ENCODE measurements at regions not wholly inside any gene's neighbourhood (a gene's known extent, or its start where the extent isn't known, plus 50 kb on each side); places are given as distances from the start of the nearest gene placed in this dataset.
A peak's percentile ranks its signal among the peaks of the same experiment; 100 is the strongest.

DNA sequence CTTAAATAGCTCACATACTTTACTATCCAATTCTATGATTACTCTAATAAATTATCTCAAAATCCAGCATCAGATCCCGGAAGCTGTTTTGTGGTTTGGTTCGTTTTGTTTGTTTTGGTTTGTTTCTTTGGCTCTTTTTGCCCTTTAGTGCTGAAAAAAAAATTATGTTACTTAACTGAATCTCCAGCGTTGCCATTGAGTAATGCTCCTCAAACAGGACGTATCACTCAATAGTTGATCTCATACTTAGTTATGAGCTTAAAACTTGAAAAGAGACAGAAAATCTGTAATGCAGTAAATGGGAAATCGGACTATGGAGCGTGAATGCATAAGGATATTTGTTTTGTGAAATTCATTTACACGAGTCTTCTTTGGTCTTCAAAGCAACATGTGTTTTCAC is 533.8 kb upstream of the TMPRSS15 start:
- no peak for DNase-seq (ENCODE audit: low read depth)
- H3K4me3 ChIP-seq (ENCODE audit: low read depth, low read length), result no peak overlapping the region
- TF ChIP-seq POLR2A (IDR thresholded peaks at IDR 0.05; ENCODE audit: extremely low read depth, insufficient read length) (no peak), MYC (IDR thresholded peaks at IDR 0.05; ENCODE audit: low read depth, low read length) (no peak)
- TF ChIP-seq, protein P1, sequence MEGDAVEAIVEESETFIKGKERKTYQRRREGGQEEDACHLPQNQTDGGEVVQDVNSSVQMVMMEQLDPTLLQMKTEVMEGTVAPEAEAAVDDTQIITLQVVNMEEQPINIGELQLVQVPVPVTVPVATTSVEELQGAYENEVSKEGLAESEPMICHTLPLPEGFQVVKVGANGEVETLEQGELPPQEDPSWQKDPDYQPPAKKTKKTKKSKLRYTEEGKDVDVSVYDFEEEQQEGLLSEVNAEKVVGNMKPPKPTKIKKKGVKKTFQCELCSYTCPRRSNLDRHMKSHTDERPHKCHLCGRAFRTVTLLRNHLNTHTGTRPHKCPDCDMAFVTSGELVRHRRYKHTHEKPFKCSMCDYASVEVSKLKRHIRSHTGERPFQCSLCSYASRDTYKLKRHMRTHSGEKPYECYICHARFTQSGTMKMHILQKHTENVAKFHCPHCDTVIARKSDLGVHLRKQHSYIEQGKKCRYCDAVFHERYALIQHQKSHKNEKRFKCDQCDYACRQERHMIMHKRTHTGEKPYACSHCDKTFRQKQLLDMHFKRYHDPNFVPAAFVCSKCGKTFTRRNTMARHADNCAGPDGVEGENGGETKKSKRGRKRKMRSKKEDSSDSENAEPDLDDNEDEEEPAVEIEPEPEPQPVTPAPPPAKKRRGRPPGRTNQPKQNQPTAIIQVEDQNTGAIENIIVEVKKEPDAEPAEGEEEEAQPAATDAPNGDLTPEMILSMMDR (IDR thresholded peaks at IDR 0.05; ENCODE audit: low read depth, low read length), result no peak
- TF ChIP-seq, protein P2, sequence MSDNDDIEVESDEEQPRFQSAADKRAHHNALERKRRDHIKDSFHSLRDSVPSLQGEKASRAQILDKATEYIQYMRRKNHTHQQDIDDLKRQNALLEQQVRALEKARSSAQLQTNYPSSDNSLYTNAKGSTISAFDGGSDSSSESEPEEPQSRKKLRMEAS (IDR thresholded peaks at IDR 0.05; ENCODE audit: low read depth, low read length), result no peak

DNA sequence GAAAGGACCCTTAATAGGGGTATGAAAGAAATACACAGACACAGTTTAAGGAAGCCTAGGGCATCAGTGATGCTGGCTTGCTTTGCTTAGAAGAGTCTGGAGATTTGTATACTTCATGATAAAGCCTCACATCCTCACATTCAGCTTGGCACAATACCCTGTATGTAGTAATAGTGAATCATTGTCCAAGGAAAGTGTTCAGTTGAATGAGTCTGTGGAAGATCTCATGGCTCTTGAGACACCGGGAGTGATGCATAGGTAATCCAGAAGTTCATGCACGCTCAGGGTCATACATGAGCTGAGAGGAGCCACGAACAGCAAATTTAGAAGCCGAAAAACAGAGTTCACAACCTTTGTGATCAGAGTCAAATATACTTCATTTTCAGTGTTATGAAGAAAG is 537.2 kb upstream of the TMPRSS15 start:
- no peak overlapping the region for H3K4me3 ChIP-seq (ENCODE audit: low read depth, low read length)
- DNase-seq (ENCODE audit: low read depth), result no peak
- TF ChIP-seq POLR2A (IDR thresholded peaks at IDR 0.05; ENCODE audit: extremely low read depth, insufficient read length) (no peak), MYC (IDR thresholded peaks at IDR 0.05; ENCODE audit: low read depth, low read length) (no peak)
- TF ChIP-seq, protein P2 (IDR thresholded peaks at IDR 0.05; ENCODE audit: low read depth, low read length), result no peak
- TF ChIP-seq, protein P1 (IDR thresholded peaks at IDR 0.05; ENCODE audit: low read depth, low read length), result no peak

DNA sequence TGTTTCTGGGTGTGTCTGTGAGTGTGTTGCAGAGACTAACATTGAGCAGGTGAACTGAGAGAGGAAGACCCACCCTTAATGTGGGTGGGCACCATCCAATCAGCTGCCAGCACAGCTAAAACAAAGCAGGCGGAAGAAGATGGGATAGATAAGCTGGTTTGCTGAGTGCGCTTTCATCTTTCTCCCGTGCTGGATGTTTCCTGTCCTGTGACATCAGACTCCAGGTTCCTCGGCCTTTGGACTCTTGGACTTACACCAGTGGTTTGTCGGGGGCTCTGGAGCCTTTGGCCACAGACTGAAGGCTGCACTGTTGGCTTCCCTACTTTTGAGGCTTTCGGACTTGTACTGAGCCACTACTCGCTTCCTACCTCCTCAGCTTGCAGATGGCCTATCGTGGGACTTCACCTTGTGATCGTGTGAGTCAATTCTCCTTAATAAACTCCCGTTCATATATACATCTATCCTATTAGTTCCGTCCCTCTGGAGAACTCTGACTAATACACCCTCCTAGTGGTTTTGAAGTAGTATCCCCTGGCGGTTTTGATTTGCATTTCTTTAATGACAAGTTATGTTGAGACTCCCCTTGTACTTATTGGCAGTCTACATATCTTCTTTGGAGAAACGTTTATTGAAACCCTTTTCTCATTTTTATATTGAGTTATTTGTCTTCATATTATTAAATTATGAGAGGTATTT is 546.6 kb upstream of the TMPRSS15 start:
- TF ChIP-seq, protein P1 (IDR thresholded peaks at IDR 0.05; ENCODE audit: low read depth, low read length), result no peak
- TF ChIP-seq MYC (IDR thresholded peaks at IDR 0.05; ENCODE audit: low read depth, low read length), result no peak
- TF ChIP-seq POLR2A (IDR thresholded peaks at IDR 0.05; ENCODE audit: extremely low read depth, insufficient read length), result no peak
- TF ChIP-seq, protein P2 (IDR thresholded peaks at IDR 0.05; ENCODE audit: low read depth, low read length), result no peak
- no peak for DNase-seq (ENCODE audit: low read depth)
- H3K4me3 ChIP-seq (ENCODE audit: low read depth, low read length), result no peak overlapping the region

DNA sequence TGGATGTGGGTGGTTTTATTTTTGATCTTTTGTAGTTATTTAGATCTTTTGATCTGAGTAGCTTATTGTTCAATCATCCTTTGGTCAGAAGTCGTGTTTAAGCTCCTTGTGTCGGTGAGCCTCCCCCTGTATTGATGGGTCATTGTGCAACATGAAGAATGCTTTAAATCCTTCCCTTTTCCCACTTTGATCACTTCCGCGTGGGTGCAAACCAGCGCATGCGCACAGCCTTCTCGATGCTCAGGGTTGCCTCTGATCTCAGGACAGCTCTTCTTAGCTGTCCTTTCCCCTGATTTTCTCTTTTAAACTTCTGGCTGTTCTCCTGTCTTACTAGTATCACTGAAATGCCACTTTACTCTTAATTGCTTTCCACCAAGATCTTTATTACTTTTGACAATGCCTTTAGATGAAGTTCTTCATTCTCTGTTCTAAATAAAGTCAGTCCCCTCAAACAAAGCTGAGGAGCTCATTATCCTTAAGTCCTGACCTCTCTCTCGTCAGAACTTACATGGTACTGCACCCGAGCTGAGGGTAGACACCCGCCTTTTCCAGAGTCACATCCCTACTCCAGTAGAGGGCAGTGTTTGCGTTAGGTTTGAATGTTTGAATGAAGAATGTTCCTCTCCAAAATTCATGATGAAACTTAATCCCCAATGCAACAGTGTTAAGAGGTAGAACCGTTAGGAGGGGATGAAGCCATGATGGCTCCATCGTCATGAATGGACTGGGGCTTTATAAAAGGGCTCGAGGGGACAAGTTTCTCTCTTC is 547.9 kb upstream of the TMPRSS15 start:
- peak; percentile 57 for DNase-seq (ENCODE audit: low read depth)
- no peak overlapping the region for H3K4me3 ChIP-seq (ENCODE audit: low read depth, low read length)
- TF ChIP-seq, protein P2 (IDR thresholded peaks at IDR 0.05; ENCODE audit: low read depth, low read length), result no peak
- TF ChIP-seq POLR2A (IDR thresholded peaks at IDR 0.05; ENCODE audit: extremely low read depth, insufficient read length), result no peak
- TF ChIP-seq, protein P1 (IDR thresholded peaks at IDR 0.05; ENCODE audit: low read depth, low read length), result peak; percentile 74
- no peak for TF ChIP-seq MYC (IDR thresholded peaks at IDR 0.05; ENCODE audit: low read depth, low read length)

DNA sequence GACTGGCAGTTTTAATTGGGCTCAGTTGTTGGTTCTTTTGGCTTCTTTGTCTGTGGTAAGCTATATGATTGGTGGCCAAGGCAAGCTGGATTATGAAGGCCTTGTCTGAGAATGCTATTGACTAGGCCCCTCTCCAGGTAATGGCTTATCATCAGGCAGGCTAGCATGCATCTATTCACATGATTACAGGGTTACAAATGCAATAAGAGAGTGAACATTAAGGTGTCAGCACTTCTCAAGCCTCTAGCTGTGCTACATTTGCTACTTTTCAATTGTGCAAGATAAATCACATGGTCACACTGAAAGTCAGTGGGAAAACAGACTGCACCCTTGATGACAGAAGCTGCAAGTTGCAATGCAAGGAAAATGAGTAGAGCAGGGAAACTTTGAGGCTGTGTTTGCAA is 550.9 kb upstream of the TMPRSS15 start:
- TF ChIP-seq, protein P1 (IDR thresholded peaks at IDR 0.05; ENCODE audit: low read depth, low read length), result no peak
- TF ChIP-seq MYC (IDR thresholded peaks at IDR 0.05; ENCODE audit: low read depth, low read length) (no peak), POLR2A (IDR thresholded peaks at IDR 0.05; ENCODE audit: extremely low read depth, insufficient read length) (no peak)
- TF ChIP-seq, protein P2 (IDR thresholded peaks at IDR 0.05; ENCODE audit: low read depth, low read length), result no peak
- no peak for DNase-seq (ENCODE audit: low read depth)
- H3K4me3 ChIP-seq (ENCODE audit: low read depth, low read length), result no peak overlapping the region
